ENCODE measurements at regions not wholly inside any gene's neighbourhood (a gene's known extent, or its start where the extent isn't known, plus 50 kb on each side); places are given as distances from the start of the nearest gene placed in this dataset.

- no peak overlapping the region for H3K9ac ChIP-seq
- H3K27ac ChIP-seq, result no peak overlapping the region
- H3K36me3 ChIP-seq, result no peaks in the 10 kb centered on the region
- H4K20me1 ChIP-seq, result no peaks in the 10 kb centered on the region
- no peak for TF ChIP-seq Cebpa-rat (IDR thresholded peaks at IDR 0.05)
- H3K4me1 ChIP-seq, result no peaks in the 10 kb centered on the region
- no peak overlapping the region for H3K4me2 ChIP-seq
- H3K4me3 ChIP-seq, result no peak overlapping the region
- H3K9me3 ChIP-seq (replicated peaks in 1 of 11), result no peaks in the 10 kb centered on the region
- H3K27me3 ChIP-seq, result no peaks in the 10 kb centered on the region
Measured at GRCh38 chr4:97150966-97151365, 992.3 kb downstream of the STPG2 start.

DNA sequence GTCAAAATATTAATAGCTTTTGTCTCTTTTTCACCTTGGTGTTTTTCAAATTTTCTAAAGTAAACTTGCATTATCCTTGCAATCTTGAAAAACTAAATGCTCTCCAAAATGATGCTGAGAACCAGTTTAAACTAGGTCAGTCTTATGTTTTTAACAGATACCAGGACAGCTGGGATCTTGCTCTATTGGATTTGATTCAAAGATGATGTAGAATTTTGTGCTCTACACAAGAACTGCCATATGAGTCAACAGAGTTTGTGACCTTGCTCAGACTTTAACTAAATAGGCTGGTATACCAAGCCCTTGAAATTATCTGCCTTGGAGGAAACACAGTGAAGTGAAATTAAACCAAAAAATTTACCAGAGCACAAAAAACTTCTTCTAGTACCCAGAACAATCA, 991.1 kb downstream of the STPG2 start:
- Histone ChIP-seq H3K36me3 (no peaks in the 10 kb centered on the region), H3K4me1 (no peaks in the 10 kb centered on the region), H3K9ac (no peak overlapping the region), H4K20me1 (no peaks in the 10 kb centered on the region), H3K4me3 (no peak overlapping the region), H3K9me3 (replicated peaks in 1 of 11) (no peaks in the 10 kb centered on the region), H3K27ac (no peak overlapping the region), H3K27me3 (no peaks in the 10 kb centered on the region), H3K4me2 (no peak overlapping the region)
- no peak for TF ChIP-seq Cebpa-rat (IDR thresholded peaks at IDR 0.05)

DNA sequence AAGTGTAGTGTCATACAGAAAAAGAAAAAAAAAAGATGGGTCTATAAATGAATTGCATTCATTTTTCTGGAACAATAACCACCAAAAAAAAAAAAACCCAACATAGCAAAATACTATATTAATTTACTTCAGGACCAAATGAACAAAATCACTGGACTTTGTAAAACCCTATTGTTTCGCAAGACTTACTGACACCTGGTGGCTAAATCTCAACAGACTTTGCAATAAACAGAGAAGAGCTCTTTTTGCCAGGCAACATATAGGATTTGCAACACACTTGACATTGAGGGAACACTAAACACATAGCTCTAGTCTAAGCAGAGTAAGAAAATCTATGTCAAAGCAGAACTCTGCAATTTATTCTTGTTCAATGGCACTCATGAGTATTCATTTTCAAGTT, 990.2 kb downstream of the STPG2 start:
- Histone ChIP-seq H3K9ac (no peak overlapping the region), H3K27me3 (no peaks in the 10 kb centered on the region), H3K4me1 (no peaks in the 10 kb centered on the region), H3K4me2 (no peak overlapping the region), H3K27ac (no peak overlapping the region), H3K36me3 (no peaks in the 10 kb centered on the region), H3K4me3 (no peak overlapping the region), H4K20me1 (no peaks in the 10 kb centered on the region), H3K9me3 (replicated peaks in 1 of 11) (no peaks in the 10 kb centered on the region)
- TF ChIP-seq Cebpa-rat (IDR thresholded peaks at IDR 0.05), result peak in 4 of 11 experiments; percentile 17 to 67 (median 37); a peak in 5 of 22 replicates

DNA sequence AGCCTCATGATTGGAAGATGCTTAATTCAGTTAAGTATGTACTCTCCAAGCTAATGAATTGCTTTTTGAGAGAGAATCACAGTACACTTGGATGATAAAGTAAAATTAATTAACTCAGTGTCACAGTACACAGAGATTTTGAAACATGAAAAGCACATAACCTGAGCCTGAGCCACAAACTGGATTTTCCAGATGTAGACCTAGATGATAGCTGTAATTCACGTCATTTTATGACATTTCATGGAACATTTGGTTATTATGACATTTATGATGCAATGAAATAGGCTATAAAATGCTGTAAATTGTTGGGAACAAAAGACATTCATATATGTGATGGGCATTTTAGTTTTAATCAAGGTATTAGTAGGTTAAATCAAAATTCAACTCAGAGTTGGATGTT, 983.7 kb downstream of the STPG2 start:
- TF ChIP-seq Cebpa-rat (IDR thresholded peaks at IDR 0.05), result no peak
- Histone ChIP-seq H3K4me1 (no peaks in the 10 kb centered on the region), H3K4me3 (no peak overlapping the region), H3K36me3 (no peaks in the 10 kb centered on the region), H4K20me1 (no peaks in the 10 kb centered on the region), H3K4me2 (no peak overlapping the region), H3K9ac (no peak overlapping the region), H3K9me3 (replicated peaks in 1 of 11) (peaks cover 0 to 4% (median 0%) of the 10 kb centered on the region in 11 experiments; a peak in 5 of 22 replicates), H3K27me3 (no peaks in the 10 kb centered on the region), H3K27ac (no peak overlapping the region)

DNA sequence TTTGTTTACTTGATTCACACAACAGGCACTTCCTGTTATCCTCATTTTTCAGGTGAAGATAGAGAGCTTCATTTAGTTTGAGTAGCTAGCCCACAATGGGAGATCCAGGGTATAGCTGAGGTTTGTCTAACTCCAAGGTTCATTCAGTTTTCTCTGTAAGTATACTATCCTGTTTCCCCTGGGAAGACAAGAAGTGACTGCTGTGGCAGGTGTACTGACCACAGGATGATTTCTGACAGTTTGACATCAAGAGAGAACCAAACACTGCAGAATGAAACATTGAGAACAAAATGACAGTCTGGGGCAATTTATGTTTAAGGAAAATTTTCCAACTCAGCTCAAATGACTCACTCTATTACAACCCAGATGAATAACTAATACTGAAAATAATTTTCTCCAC, 958.0 kb downstream of the STPG2 start:
- Histone ChIP-seq H3K36me3 (no peaks in the 10 kb centered on the region), H3K4me2 (no peak overlapping the region), H3K4me1 (no peaks in the 10 kb centered on the region), H3K9ac (no peak overlapping the region), H3K27me3 (no peaks in the 10 kb centered on the region), H3K9me3 (replicated peaks in 1 of 11) (peaks cover 0 to 9% (median 8%) of the 10 kb centered on the region in 11 experiments; a peak in 9 of 22 replicates), H3K4me3 (no peak overlapping the region), H4K20me1 (no peaks in the 10 kb centered on the region), H3K27ac (no peak overlapping the region)
- no peak for TF ChIP-seq Cebpa-rat (IDR thresholded peaks at IDR 0.05)

DNA sequence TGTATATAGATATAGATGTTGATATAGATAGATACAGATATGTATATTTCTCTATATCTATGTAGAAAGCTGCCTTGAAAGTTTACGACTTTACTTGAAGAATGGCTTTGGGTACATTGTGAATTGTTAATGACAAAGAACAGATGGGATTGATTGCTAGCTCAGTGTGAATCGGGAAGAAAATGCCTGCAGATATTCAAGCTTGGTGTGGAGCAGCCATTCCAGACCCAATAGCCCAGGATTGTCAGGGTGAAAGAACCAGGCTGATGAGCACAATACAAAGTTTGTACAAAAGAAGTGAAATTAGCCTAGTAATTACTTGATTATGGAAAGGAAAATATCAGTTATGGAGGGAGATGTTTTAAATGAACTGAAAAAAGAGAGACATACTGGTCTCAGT, 946.2 kb downstream of the STPG2 start:
- no peaks in the 10 kb centered on the region for H3K9me3 ChIP-seq (replicated peaks in 1 of 11)
- TF ChIP-seq Cebpa-rat (IDR thresholded peaks at IDR 0.05), result no peak
- no peaks in the 10 kb centered on the region for H3K36me3 ChIP-seq
- H3K4me1 ChIP-seq, result no peaks in the 10 kb centered on the region
- H3K9ac ChIP-seq, result no peak overlapping the region
- H3K4me3 ChIP-seq, result no peak overlapping the region
- H3K27ac ChIP-seq, result no peak overlapping the region
- no peaks in the 10 kb centered on the region for H3K27me3 ChIP-seq
- H3K4me2 ChIP-seq, result no peak overlapping the region
- no peaks in the 10 kb centered on the region for H4K20me1 ChIP-seq

DNA sequence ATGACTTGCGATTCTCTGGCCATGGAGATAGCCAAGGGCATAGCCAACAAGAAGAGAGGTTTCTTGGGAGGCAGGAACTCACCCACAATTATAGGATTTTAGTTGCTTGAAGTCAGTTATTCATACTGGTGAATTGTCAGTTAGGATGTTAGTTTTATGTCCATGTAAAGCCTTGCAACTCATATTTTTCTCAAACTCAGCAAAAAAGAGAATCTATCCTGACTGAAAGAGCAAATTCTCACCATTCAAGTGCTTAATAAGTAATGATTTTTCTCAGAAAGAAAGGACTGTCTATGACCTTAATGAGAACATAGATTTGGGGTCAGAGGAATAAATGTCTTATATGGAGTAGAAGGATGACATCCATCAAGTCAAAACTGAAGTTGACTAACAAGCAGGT, 934.5 kb downstream of the STPG2 start:
- TF ChIP-seq Cebpa-rat (IDR thresholded peaks at IDR 0.05), result no peak
- Histone ChIP-seq H3K27ac (no peak overlapping the region), H3K9me3 (replicated peaks in 1 of 11) (no peaks in the 10 kb centered on the region), H3K9ac (no peak overlapping the region), H3K4me1 (no peaks in the 10 kb centered on the region), H3K27me3 (no peaks in the 10 kb centered on the region), H3K4me2 (no peak overlapping the region), H3K4me3 (no peak overlapping the region), H3K36me3 (no peaks in the 10 kb centered on the region), H4K20me1 (no peaks in the 10 kb centered on the region)

DNA sequence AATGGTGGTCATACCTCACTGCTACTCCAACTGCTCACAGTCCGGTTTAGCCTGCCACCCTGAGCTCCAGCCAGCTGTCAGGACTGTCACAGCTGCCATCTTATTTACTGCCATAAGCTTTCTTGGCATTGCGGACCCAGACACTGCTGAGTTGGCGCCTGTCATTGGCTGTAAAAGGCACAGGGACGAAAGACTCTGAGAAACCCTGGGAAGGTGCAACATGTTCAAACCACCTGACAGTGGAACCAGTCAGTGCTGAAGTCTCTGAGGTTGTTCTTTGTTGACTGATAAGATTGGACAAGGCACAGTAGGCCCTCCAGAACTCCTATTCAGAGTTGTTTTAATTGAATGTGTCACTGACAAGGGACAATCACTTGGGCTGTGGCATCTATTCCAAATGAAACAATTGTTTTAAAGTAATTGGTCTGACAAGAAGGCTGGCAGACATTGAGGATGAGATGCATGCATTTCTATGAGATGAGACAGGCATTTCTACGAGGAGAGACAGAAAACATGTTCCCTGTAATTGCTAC, 927.8 kb downstream of the STPG2 start:
- Histone ChIP-seq H4K20me1 (no peaks in the 10 kb centered on the region), H3K4me1 (no peaks in the 10 kb centered on the region), H3K27ac (no peak overlapping the region), H3K9ac (no peak overlapping the region), H3K27me3 (no peaks in the 10 kb centered on the region), H3K4me2 (no peak overlapping the region), H3K9me3 (replicated peaks in 1 of 11) (no peaks in the 10 kb centered on the region), H3K4me3 (no peak overlapping the region), H3K36me3 (no peaks in the 10 kb centered on the region)
- no peak for TF ChIP-seq Cebpa-rat (IDR thresholded peaks at IDR 0.05)

GRCh38 chr4:97216046-97216445, 927.2 kb downstream of the STPG2 start:
- Histone ChIP-seq H3K36me3 (no peaks in the 10 kb centered on the region), H3K27me3 (no peaks in the 10 kb centered on the region), H3K27ac (no peak overlapping the region), H4K20me1 (no peaks in the 10 kb centered on the region), H3K9me3 (replicated peaks in 1 of 11) (no peaks in the 10 kb centered on the region), H3K4me1 (no peaks in the 10 kb centered on the region), H3K4me3 (no peak overlapping the region), H3K4me2 (no peak overlapping the region), H3K9ac (no peak overlapping the region)
- no peak for TF ChIP-seq Cebpa-rat (IDR thresholded peaks at IDR 0.05)

GRCh38 chr4:97235521-97235920, 907.8 kb downstream of the STPG2 start:
- Histone ChIP-seq H3K27ac (no peak overlapping the region), H3K36me3 (no peaks in the 10 kb centered on the region), H3K4me1 (peaks cover 0 to 13% (median 9%) of the 10 kb centered on the region in 10 experiments; a peak in 12 of 20 replicates), H3K27me3 (no peaks in the 10 kb centered on the region), H3K9ac (no peak overlapping the region), H4K20me1 (no peaks in the 10 kb centered on the region), H3K9me3 (replicated peaks in 1 of 11) (no peaks in the 10 kb centered on the region), H3K4me2 (no peak overlapping the region), H3K4me3 (no peak overlapping the region)
- TF ChIP-seq Cebpa-rat (IDR thresholded peaks at IDR 0.05), result no peak

Data from BLaER1 treated with 17β-estradiol and CSF1 and Interleukin-3, amounts not matched to agents 10 nM and 100 nM (cell line).